GM12872 (cell line): ENCODE measurements at regions not wholly inside any gene's neighbourhood (a gene's known extent, or its start where the extent isn't known, plus 50 kb on each side); places are given as distances from the start of the nearest gene placed in this dataset.
A peak's percentile ranks its signal among the peaks of the same experiment; 100 is the strongest.

ENCODE experiments used
- CTCF ChIP-seq: IDR thresholded peaks from 3 replicates; pipeline ENCODE4 v1.5.1; 2011; ENCODE audit warnings: low read depth, mild to moderate bottlenecking, low read length, moderate library complexity; ENCODE audit not compliant: insufficient read depth

- peak; percentile 68 for TF ChIP-seq CTCF
Measured at GRCh38 chr11:128172046-128172878, 415.1 kb downstream of the ETS1 start.

GRCh38 chr11:128171506-128171905 lies 415.9 kb downstream of the ETS1 start:
- no peak for TF ChIP-seq CTCF

GRCh38 chr11:128165572-128165971 lies 421.8 kb downstream of the ETS1 start:
- TF ChIP-seq CTCF = no peak

GRCh38 chr11:128164080-128164741 lies 423.1 kb downstream of the ETS1 start:
- TF ChIP-seq CTCF = no peak

- TF ChIP-seq CTCF = no peak
Measured at GRCh38 chr11:128161994-128162393, 425.4 kb downstream of the ETS1 start.

- no peak for TF ChIP-seq CTCF
Measured at GRCh38 chr11:128161436-128161835, 425.9 kb downstream of the ETS1 start.

- no peak for TF ChIP-seq CTCF
Measured at GRCh38 chr11:128158860-128159259, 428.5 kb downstream of the ETS1 start.
